ENCODE measurements at regions not wholly inside any gene's neighbourhood (a gene's known extent, or its start where the extent isn't known, plus 50 kb on each side); places are given as distances from the start of the nearest gene placed in this dataset.

DNA sequence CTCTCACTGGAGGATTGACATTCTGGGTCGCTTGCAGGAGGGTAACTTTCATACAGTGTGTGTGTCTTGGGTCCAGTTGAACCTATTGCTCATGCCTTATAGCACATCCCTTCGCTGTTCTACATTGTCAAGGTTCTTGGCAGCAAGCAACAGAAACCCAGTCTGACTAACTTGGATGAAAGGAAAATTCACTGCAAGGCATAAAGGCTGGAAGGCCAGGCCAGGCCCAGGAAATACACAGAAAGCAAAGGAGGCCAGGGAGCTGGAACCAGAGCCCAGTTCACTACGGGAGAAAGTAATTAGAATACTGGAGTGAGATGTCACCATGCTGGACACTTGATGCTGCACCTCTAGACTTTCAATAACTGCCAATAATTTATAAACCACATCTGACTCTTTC lies 353.8 kb upstream of the GATB start:
- no peak for DNase-seq (ENCODE audit: low read depth in 3 of 3)

DNA sequence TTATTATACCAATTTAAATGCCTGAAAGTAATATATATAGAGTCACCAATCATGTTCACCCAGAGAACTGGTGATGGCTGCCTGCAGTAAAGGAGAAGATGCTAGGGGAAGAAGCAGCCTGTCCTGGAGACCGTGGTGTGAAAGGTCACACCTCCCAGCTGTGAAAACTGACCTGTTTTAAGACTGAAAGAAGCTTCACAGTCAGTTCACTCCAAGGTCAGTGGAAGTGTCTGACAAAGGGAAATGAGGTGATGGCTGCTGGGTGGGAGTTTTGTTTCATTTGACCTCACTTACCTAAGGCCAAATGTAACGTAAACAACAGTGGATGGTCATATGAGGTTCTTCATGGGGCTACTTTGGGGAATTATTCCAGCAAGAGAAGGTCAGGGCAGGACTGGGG lies 352.1 kb upstream of the GATB start:
- no peak for DNase-seq (ENCODE audit: low read depth in 3 of 3)

DNA sequence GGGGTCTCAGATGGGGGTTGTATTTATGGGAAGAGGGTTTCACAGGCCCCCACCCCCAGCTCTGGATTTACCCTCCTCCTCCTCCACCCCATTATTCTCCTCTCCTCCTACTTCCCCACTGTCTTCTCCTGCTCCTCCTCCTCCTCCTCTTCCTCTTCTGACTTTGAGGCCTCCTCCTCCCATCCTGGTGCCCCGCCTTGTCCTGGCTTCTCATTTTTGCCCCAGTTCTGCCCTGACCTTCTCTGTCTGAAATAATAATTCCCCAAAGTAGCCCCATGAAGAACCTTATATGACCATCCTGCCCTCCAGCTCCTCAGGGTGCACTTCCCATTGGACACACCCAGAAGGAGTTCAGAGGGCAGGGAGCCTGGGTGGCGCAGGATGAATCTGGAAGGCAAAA lies 351.4 kb upstream of the GATB start:
- DNase-seq (ENCODE audit: low read depth in 3 of 3): no peak

DNA sequence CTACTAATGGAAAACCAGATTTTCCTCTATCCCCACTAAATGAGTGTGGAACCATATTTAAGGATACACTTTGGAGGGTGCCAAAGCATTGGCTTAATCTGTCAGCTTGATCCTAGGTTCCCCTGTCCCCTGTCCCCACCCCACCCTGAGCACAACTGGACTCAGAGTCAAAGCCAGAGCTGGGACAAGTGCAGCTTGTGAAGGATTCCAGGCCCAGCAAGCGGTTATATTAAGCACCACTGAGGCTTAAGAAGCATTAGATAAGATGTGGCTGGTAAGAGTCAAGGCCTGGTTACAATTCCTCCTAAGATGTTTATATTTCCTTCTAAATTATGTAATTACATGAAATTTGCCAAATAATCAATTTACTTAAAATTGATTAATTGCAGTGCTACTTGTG lies 350.0 kb upstream of the GATB start:
- no peak for DNase-seq (ENCODE audit: low read depth in 3 of 3)

DNA sequence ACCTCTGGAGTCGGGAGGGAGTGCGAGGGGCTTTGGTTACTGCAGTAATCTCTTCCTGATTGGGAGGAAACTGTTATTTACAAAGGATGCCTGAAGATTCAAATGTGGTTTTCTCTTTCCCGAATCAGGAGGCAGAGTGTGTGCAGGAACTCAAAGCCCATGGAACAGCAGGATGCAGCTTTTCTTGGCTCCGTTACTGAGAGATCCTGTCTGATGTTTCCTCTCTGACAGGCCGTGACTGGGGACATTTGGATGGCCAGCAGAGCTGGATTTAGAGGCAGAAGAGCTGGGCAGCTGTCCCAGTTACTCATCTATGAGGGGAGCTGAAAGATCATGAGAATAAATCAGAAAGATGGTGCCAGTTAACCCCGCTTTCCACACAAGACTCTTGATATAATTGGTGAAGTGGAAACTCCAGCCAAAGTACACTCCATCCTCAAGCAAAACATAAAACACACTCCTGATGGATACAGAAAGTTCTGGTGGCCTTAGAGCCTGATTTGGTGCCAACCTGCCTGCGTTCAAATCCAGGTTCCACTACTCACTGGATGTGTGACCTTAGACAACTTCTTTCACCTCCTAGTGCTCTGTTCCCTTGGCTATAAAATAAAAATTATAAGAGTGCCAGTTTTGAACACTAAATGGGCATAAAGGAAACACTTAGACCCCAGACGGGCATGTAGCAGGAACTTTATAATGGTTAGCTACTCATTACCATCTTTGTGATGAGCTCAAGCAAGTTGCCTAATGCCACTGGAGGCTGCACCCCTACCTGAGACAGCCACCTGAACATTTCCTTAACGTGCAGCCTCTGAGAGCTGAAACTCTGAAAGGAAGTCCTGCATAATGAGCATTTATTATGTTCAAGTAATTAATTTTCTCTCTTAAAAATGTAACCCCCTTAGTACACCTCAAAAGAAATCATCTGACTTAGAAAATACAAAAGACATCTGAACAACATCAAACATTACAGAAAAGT lies 349.0 kb upstream of the GATB start:
- no peak for DNase-seq (ENCODE audit: low read depth in 3 of 3)

DNA sequence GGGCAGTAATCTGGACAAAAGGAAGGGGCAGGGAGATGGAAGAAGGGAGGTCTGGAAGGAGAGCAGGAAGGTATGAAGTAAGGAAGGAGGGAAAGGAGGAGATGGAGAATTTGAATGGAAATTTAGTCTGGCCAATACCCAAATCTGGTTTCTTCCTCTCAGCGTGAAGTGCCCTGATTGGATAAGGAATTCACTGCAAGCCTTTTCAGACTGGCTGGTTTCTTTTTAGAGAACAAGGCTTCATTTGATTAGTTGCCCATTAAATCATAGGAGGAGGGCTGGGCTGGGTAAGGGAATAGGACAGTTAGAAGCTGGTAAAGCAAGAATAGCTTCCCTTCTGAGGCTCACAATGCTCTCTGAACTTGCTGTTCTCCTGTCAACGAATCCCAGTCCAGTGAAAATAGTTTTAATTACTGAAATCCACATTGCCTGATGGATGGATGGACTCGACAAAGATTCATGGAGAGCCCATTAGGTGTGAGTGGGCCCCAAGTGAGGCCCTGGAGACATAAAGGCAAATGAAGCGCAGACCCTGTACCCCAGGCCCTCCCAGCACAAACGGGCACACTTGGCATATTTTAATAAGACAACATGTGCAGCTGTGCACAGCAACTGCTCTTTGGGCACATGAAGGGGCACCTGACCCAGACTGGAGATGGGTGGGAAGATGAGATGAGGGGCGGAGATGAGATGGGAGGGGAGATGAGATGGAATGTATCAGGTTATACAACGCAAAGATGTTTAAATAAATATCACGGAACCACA lies 347.1 kb upstream of the GATB start:
- DNase-seq (ENCODE audit: low read depth in 3 of 3): no peak

DNA sequence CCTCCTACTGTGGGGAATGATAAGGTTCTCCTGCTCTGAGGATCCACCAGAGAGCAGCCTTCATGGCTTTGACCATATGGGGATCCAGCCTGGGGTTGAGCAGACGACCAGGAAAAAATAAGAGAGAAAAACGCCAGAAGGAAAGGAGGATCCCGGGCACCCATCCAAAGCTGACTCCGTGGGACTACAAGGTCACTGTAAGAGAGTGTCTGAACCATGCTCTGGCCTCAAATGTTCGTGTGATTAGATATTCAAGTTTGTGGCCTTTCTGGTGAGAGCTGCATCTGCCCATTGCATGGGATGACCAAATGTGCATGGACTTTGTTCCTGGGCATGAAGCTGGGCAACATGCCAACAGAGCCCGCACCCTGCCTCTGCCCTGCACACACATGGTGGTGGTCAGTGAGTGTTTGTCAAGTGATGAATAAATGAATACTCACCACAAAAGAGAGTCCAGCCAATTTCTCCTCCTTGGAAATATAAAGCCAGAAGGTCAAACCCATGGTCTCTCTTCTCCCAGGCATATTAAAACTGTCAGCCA lies 346.0 kb upstream of the GATB start:
- no peak for DNase-seq (ENCODE audit: low read depth in 3 of 3)

DNA sequence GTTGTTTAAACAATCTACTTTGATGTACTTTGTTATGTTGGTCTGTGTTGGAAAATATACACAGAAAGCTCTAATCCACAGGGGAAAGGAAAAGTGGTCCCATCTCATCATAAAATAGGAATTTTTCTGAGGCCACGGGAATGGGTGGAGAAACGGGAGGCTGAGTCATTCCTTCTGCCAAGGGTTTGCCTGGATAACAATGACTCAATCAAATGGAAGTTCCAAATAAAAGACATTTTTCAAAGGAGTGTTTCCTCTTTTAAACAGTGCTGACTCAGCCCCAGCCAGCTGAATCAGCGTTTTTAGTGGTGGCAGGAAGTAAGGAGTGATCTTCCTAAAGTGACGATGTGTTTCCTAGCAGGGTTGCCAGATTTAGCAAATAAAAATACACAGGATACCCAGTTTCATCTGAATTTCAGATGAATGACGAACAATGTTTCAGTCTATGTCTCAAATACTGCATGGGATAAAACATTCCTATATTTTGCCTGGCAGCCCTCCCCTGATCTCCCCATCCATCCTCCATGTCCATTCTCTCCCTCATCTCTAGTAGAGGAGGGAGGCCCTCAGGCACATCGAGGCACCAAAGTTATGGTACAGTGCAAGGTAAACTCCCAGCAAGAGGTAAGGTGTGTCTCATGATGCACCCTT lies 345.4 kb upstream of the GATB start:
- DNase-seq (ENCODE audit: low read depth in 3 of 3): no peak

DNA sequence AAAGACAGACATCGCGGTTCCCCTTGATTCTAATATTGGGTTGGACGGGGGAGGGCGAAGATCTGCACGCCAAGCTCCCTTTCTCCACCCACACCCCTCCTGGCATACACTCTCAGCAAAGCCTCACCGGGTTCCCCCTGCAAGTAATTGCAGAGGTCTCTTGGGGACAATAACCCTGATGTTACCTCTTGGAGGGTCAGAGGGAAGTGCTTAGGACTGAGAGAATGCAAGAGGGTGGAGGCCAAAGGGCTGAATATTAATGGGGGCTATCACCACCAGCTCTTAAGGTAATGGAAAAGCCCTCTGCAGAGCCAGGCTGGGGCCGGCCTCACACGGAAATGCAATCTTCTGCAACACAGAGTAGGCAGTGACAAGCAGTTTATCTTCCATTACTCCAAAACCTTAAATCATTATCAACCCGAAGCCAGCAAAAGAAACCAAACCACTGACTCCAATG lies 344.1 kb upstream of the GATB start:
- no peak for DNase-seq (ENCODE audit: low read depth in 3 of 3)

DNA sequence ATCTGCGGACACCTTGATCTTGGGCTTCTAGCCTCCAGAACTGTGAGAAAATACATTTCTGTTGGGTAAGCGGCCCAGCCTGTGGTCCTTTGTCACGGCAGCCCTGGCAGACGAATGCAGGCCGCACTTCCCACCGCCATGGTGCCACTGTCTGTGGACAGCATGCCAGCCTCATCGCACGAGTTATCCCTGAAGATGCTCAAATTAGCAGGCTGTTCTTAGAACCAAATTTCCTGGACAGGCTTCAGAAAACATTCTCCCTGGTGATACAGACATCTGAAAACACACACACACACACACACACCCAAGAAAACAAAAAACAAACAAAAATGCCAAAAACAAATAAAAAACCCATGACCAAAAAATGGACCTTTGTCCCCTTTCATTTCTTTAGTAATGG lies 343.5 kb upstream of the GATB start:
- DNase-seq (ENCODE audit: low read depth in 3 of 3): no peak

DNA sequence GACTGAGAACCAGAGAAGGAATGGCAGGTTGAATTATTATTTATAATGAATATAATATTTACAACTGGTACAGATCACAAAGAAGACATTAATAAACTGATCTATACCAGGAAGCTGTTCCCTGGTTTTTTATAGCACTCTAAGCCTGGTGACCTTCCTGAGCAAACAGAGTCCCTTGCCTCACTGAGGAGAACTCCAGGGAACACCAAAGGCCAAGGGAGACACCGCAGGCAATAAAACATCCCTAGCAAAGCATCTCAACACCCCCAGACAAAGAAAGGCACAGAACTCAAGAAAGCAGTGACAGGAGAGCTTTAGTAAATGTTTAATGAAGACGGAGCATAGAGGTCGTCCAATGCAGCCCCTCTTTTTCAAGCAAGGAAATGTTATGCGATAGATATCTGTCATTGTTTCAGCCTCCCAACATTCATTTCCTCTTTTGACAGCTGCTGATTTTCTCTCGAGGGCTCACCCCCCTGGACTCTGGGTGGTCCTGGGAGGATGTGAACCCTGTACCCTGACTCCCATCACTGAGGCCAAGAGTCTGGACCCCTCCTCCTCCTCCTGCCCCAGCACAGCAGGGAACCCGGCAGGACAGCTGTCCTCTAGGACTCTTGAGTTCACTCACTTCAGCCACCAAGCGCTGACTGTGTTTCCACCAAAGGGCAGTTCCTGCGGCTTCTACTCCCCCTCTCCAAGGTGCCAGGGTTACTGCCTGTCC lies 342.5 kb upstream of the GATB start:
- DNase-seq (ENCODE audit: low read depth in 3 of 3): no peak

DNA sequence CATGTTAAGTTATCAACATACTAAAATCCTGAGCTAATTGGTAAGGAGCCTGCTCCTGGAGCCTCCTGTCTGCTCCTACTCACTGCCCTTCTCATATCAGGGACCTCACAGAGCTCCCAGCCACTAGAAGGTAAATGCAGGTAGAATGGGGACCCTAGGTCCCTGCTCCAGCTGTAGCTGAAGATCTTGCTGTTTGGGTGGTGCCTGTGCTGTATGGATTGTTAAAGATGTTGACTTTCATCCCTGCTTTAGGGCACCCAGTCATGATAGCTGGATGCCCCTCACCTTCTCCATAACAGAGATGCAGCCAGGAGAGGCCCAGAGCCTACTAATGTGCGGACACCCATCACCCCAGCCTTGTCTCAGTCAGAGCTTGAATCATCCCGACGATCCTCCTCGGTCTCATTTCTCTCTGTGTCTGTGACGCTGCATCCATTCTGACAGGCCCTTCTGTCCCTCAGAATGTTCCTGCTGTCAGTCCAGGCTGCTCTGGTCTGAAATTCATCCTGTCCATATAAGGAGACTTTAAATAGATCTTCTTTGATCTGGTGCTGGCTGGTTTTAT lies 341.7 kb upstream of the GATB start:
- no peak for DNase-seq (ENCODE audit: low read depth in 3 of 3)

DNA sequence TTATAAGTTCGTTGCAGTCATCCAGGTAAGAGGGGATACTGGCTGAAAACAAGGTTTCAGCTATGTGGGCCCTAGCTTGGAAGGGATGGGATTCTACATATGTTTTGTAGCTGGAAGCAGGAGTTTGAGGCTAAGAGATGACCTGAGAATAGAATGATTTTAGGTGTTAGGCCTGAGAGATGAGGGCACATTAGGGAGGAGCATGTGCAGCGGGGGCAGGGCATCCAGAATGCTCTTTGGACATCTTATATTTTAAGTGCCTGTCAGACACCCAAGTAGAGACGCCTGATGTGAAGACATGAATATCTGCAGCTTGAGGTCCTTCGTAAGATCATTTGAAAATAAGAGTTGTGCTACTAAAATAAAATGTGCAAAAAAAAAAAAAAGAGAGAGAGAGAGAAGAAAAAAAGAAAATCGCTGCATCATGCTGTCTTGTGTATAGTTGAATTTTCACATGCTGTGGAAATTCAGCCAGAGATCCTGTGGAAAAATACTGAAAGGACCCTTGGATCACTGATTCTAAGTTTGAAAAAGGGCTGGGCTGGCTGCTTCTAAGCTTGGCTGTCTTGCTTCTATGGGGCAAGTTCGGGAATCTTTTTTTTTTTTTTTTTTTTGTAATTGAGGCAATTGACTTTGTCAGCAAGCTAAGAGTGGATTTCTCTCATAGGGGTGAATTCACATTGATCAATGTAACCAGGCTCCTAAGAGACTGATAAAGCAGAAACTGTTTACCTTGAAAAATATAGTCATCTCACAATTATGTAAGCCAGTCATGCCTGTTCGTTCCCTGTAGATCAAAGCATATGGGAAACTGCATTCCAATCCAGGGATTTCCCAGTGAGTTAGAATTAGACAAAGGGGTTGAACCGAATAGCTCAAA lies 341.0 kb upstream of the GATB start:
- no peak for DNase-seq (ENCODE audit: low read depth in 3 of 3)

DNA sequence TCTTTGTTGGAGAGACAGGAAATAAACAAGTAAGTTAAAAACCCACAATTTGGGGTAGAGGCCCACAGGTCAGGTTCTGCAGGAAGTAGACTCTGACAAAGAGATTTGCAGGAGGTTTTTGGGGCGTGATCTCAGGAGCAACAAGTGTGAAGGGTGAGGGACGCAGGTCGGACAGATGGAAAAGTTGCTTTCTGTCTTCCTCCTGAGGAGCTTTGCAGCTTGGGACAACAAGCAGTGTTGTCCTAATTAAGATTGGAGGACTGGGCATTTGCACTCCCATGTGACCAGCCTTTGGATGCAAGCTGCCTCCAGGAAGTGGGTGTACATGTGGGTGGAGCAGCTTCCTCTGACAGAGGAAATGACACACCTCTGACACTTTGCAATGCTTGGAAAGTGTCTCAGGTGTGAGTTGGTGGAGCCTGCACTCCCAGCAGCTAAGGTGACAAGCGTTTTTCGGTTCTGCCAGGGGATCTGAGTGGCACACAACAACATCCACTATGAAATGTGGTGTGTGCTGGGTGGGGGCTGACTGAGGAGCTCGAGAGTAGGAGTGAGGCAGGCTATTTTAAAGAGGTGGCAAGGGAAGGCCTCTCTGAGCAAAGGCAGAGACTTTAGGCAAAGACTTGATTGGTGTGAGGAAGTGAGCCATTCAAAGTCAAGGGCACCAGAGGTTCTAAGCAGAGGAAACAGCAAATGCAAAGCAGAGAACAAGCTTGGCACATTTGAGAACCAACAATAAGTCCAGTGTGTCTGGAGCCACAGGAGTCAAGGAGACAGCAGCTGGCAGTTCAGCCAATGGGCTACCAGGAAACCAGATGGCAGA lies 339.8 kb upstream of the GATB start:
- peak; percentile 50 to 66 (median 66) for DNase-seq (ENCODE audit: low read depth in 3 of 3)

DNA sequence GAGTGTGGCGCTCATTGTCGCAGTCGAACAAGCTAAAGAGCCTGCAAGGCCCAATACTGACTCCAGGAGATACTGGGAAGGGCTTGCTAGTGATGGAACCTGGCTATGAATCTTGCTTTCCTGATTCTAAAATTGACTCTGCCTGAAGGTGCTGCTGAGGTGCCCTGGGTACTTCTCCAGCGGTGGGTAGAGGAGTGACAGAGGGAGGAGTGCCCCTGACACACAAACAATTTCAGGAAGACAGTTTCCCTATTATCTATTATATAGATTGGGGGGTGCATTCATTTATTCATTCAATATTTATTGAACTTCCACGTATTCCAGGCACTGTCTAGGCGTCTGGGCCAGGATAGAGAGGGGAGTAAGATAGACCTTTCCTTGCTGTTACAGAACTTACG lies 339.2 kb upstream of the GATB start:
- no peak for DNase-seq (ENCODE audit: low read depth in 3 of 3)

DNA sequence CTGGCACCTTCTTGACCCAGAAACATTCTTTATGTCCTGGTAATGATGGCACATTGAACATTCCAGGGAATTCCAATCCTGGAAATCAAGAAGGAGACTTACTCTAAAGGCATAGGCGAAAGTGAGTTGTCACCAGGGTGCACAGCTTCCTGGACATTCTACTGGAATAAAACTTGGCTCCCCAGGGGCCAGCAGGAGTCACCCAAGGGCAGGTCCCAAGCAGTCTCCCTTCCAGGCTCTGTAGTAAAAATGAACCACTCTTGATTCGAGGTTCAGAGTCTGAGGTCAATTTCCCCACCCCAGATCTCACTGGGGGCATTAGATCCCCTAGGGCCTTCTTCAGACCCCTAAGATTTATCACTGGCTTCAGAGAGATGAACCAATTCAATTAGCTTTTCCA lies 338.7 kb upstream of the GATB start:
- no peak for DNase-seq (ENCODE audit: low read depth in 3 of 3)

DNA sequence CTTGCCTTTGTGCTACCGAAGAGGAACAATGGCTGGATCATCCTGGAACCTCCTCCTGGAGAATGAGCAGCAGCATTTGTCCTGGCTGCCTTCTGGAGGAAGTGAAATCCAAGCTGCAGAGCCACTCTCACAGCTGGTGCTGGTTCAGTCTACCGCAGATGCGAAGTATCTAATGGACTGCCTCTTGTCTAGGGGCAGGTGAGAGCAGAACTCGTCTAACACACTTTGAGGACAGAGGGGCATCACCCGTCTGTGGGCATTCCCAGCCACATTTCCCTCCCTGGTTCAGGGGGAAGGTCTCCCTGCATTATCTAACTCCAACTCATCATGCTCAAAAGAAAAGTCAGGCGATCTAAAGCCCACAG lies 338.2 kb upstream of the GATB start:
- DNase-seq (ENCODE audit: low read depth in 3 of 3): no peak

DNA sequence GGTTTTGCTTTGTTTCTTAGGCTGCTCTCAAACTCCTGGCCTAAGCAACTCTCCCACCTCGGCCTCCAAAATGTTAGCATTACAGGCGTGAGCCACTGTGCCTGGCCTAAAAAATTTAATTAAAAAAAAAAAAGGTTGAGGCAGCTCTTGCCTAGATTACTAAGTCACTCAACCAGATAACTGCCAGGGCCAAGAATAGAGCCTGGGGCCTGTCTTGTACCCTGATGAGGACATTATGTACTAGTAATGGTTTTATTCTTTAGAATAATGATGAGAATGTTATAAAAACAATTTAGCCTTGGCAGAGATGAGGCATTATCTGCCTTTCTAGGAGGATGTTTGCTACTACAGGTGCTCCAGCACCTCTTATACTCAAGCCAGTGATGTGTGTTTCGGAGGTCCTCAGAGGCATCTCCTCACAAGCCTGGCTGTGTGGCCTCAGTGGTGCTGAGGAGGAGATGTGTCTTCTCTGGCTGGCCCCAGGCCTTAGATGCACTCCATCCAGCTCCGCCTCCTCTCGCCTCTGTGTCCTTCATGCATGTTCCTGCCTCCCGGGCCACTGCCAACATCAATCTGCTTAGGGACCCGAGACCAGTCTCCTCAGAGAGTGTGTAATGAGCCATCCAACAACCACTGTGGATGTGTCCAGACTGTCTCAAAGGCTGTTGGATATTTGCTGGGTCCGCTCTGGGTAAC lies 337.7 kb upstream of the GATB start:
- DNase-seq (ENCODE audit: low read depth in 3 of 3): no peak

DNA sequence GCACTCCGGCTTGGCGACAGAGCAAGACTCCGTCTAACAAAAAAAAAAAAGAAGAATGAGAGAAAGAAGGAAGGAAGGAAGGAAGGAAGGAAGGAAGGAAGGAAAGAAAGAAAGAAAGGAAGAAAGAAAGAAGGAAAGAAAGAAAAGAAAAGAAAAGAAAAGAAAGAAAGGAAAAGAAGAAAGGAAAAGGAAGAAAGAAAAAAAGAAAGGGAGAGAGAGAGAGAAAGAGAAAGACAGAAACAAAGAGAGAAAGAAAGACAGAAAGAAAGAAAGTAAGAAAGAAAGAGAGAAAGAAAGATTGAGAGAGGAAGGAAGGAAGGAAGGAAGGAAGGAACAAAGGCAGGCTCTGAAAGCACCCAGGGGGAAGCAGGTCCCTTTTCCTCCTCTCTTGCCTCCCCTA lies 336.6 kb upstream of the GATB start:
- DNase-seq (ENCODE audit: low read depth in 3 of 3): no peak
